Natural killer cell treated with Interleukin-12 subunit alpha and Interleukin-12 subunit beta and Interleukin-15 and Interleukin-18, amount 100 ng/mL, for 72 hours (primary cell): ENCODE measurements at regions not wholly inside any gene's neighbourhood (a gene's known extent, or its start where the extent isn't known, plus 50 kb on each side); places are given as distances from the start of the nearest gene placed in this dataset.

Experiments
- ATAC-seq, 2 donors: fragments of 150-1000 bp; cut with Tn5 transposase in 1 of 2; sonication (Bioruptor Pico), chemical (Tn5 transposase) in 1 of 2; 2 replicates each; pipeline ENCODE4 v1.10.0; 2021
- DNase-seq: peaks from one replicate; pipeline ENCODE4 v3.0.0; 2022; ENCODE audit warnings: low spot score
- H3K27ac Mint-ChIP-seq, 2 donors: 1 replicate in 1 of 2; 2 replicates in 1 of 2; pipeline ENCODE4 v1.8.0; 2022; ENCODE audit warnings: mixed read lengths in 2 of 2, mild to moderate bottlenecking in 1 of 2, moderate library complexity in 1 of 2
- H3K27me3 Mint-ChIP-seq, 2 donors: 1 replicate in 1 of 2; 2 replicates in 1 of 2; pipeline ENCODE4 v1.8.0; 2022; ENCODE audit warnings: mixed read lengths in 2 of 2
- H3K36me3 Mint-ChIP-seq: one replicate; pipeline ENCODE4 v1.8.0; 2022; ENCODE audit warnings: mixed read lengths
- H3K4me1 Mint-ChIP-seq, 2 donors: 1 replicate in 1 of 2; 2 replicates in 1 of 2; pipeline ENCODE4 v1.8.0; 2022; ENCODE audit warnings: low read depth in 2 of 2, mixed read lengths in 2 of 2, mild to moderate bottlenecking in 1 of 2
- H3K4me3 Mint-ChIP-seq: one replicate; pipeline ENCODE4 v1.8.0; 2022; ENCODE audit warnings: mixed read lengths
- H3K9me3 Mint-ChIP-seq: 2 replicates; pipeline ENCODE4 v1.8.0; 2022; ENCODE audit warnings: mixed read lengths

DNA sequence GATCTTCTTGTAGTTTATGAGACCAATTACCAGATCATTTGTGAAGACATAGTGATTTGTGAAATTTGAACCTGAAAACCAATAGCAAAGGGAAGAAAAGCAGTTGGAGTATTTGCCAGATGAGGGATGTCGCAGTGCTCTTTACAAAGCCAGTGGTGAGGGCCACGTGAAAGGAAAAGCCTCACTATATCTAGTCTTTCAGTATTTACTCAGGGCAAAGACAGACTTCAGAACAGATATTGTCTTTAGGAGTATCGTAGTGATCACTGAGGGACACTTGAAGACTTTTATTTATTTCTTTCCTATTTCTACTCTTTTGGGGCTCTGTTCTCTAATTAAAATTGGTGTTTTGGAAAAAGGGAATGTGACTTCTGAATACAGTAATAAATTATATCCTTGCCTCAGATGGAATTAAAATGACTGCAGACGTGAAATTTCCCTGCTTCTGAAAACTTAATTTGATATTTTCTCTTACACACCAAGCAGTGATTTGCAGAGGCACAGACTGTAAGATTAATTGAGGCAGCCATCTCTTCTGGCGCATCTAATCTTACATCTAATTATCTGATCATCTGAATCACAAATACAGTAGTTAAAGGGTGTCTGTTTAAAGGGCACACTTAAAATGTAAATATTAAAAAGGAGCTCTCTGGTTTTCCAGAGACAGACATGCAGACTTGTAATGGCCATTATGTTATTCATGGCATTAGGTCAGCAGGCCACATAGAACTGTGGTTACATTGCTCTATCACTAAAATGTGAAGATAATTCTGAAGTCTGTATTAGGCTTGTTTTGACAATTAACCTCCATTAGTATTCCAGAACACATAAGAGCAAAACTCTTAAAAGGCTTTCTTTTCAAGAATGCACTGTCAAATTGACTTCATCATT is 193.0 kb upstream of the GOLIM4 start:
- Mint-ChIP-seq H3K36me3 (no peaks in the 10 kb centered on the region), H3K27me3 (no peaks in the 10 kb centered on the region), H3K4me3 (no peak overlapping the region), H3K4me1 (no peaks in the 10 kb centered on the region), H3K27ac (no peak overlapping the region), H3K9me3 (no peaks in the 10 kb centered on the region)
- ATAC-seq (no peak), DNase-seq (no peak)

DNA sequence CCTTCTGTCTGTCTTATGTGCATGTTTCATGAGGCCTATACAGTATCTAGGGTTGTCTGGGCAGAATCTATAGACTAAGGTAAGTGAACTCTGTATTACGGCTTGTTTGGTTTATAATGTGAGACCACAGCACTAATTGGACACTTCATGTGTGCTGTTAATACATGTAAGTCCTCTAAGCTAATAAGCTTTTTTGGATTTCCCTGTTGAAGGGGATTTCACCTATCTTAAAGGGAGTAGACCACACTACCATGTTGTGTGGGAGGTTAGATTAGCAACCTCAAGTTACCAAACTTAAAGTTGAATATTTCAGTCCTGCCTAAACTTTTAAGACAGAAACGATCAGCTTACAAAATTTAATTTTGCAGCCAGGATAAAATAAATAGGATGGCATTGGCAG is 189.8 kb upstream of the GOLIM4 start:
- H3K9me3 Mint-ChIP-seq, result no peaks in the 10 kb centered on the region
- H3K27me3 Mint-ChIP-seq, result peaks cover 0 to under 1% of the 10 kb centered on the region in 2 donors

DNA sequence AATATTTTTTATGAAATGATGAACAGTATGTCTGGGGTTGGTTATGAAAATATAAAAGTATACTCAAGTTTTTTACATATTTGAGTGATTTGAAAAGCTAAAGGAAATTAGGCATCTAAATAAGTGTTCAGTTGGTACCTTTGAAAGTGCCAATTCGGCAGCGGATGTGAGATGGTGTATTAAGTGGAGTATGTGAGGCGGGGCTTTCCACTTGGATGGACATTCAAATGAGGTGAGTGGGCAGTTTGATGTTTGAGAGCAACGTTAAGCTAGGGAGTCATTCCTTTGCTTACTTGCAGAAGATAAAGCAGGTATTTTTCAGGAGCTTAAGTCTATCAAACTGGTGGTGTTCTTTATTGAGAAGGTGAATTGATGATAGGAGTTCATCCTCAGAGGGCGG is 189.0 kb upstream of the GOLIM4 start:
- Mint-ChIP-seq H3K4me3 (no peak overlapping the region), H3K36me3 (no peaks in the 10 kb centered on the region), H3K27me3 (peaks cover 0 to 6% of the 10 kb centered on the region in 2 donors), H3K9me3 (no peaks in the 10 kb centered on the region), H3K4me1 (no peaks in the 10 kb centered on the region), H3K27ac (no peak overlapping the region)
- ATAC-seq, result no peak
- DNase-seq, result no peak

More for the DNA sequence above, 189.8 kb upstream of the GOLIM4 start:
- no peak for ATAC-seq
- DNase-seq, result no peak
- H3K27ac Mint-ChIP-seq, result no peak overlapping the region
- H3K4me3 Mint-ChIP-seq, result no peak overlapping the region
- no peaks in the 10 kb centered on the region for H3K36me3 Mint-ChIP-seq
- no peaks in the 10 kb centered on the region for H3K4me1 Mint-ChIP-seq

DNA sequence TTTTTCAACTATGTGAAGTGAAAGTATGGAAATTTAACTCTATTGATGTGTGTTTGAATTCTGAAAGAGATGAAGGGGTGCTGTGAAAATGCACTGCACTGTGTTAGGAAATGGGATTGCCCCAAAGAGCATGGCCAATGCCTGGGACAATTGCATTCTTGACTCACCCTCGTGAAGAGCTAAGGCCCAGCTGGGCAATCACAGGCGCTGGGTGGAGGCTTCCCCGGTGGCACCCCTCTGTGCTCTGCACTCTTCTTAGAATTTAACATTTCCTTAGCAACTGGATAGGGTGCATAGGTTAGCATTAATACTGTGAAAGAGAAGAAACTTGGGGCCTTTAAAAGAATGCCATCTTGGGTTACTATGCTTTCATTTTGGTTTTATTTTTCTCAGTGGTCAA is 179.9 kb upstream of the GOLIM4 start:
- peaks cover 6 to 22% of the 10 kb centered on the region in 2 donors for H3K27me3 Mint-ChIP-seq
- H3K4me1 Mint-ChIP-seq, result no peaks in the 10 kb centered on the region
- no peak for DNase-seq
- no peak overlapping the region for H3K27ac Mint-ChIP-seq
- no peaks in the 10 kb centered on the region for H3K9me3 Mint-ChIP-seq
- H3K36me3 Mint-ChIP-seq, result no peaks in the 10 kb centered on the region
- ATAC-seq, result no peak
- no peak overlapping the region for H3K4me3 Mint-ChIP-seq

DNA sequence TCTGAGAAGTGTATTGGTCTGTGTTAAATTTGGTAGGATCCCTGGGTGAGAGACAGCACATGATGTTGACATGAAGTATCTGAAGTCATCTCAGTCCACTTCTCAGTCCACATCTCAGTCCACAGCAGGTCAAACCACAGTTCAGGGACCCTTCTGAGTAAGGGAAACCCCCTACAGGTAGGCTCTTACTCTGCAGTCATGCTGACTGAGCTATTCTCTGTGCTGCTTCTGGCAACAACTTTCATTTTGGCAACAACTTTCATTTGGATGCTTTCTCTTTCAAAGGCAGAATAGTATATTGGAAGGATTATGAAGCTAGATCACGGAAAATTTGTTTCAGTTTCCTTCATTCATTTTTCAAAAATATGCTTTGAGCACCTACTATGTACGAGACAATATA is 178.2 kb upstream of the GOLIM4 start:
- no peaks in the 10 kb centered on the region for H3K9me3 Mint-ChIP-seq
- no peak overlapping the region for H3K27ac Mint-ChIP-seq
- H3K36me3 Mint-ChIP-seq, result no peaks in the 10 kb centered on the region
- H3K27me3 Mint-ChIP-seq, result peaks cover 6 to 16% of the 10 kb centered on the region in 2 donors
- no peak for ATAC-seq
- H3K4me1 Mint-ChIP-seq, result no peaks in the 10 kb centered on the region
- no peak for DNase-seq
- no peak overlapping the region for H3K4me3 Mint-ChIP-seq

DNA sequence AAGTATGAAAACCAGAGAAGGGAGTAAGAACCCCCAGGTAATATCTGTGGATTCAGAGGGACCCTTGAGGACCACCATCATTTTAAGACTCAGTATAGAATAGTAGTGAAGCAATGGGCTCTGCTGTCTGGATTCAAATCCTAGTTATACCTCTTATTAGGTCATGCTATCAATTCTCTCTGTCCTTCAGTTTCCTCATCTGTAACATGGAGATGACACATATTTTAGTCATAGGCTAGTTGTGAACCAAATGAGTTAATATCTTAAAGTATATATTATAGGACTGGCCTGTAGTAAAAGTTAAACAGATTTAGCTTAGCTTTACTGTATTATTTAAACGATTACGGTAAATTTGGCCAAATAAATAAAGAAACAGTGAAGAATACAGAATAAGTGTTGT is 177.3 kb upstream of the GOLIM4 start:
- no peaks in the 10 kb centered on the region for H3K36me3 Mint-ChIP-seq

GRCh38 chr3:168272343-168272985 is 176.7 kb upstream of the GOLIM4 start:
- Mint-ChIP-seq H3K9me3 (no peaks in the 10 kb centered on the region), H3K27ac (no peak overlapping the region), H3K36me3 (no peaks in the 10 kb centered on the region), H3K27me3 (peaks cover 6 to 16% of the 10 kb centered on the region in 2 donors), H3K4me1 (no peaks in the 10 kb centered on the region), H3K4me3 (no peak overlapping the region)
- DNase-seq, result no peak
- no peak for ATAC-seq

More for the DNA sequence above, 177.3 kb upstream of the GOLIM4 start:
- Mint-ChIP-seq H3K9me3 (no peaks in the 10 kb centered on the region), H3K4me1 (no peaks in the 10 kb centered on the region), H3K4me3 (no peak overlapping the region), H3K27ac (no peak overlapping the region), H3K27me3 (peaks cover 6 to 16% of the 10 kb centered on the region in 2 donors)
- ATAC-seq (no peak), DNase-seq (no peak)

- DNase-seq (no peak), ATAC-seq (no peak)
- peaks cover 6 to 16% of the 10 kb centered on the region in 2 donors for H3K27me3 Mint-ChIP-seq
- no peaks in the 10 kb centered on the region for H3K36me3 Mint-ChIP-seq
- H3K4me1 Mint-ChIP-seq, result no peaks in the 10 kb centered on the region
- no peak overlapping the region for H3K4me3 Mint-ChIP-seq
- no peaks in the 10 kb centered on the region for H3K9me3 Mint-ChIP-seq
- no peak overlapping the region for H3K27ac Mint-ChIP-seq
Observed at GRCh38 chr3:168271932-168272331, 176.2 kb upstream of the GOLIM4 start.

- Mint-ChIP-seq H3K27me3 (peaks cover 3 to 8% of the 10 kb centered on the region in 2 donors), H3K9me3 (no peaks in the 10 kb centered on the region), H3K4me3 (no peak overlapping the region), H3K4me1 (no peaks in the 10 kb centered on the region), H3K36me3 (no peaks in the 10 kb centered on the region), H3K27ac (no peak overlapping the region)
- no peak for DNase-seq
- ATAC-seq, result no peak
Observed at GRCh38 chr3:168269001-168269400, 173.3 kb upstream of the GOLIM4 start.

GRCh38 chr3:168267179-168267578 is 171.5 kb upstream of the GOLIM4 start:
- Mint-ChIP-seq H3K27me3 (peaks cover under 1 to 5% of the 10 kb centered on the region in 2 donors), H3K27ac (no peak overlapping the region), H3K4me1 (no peaks in the 10 kb centered on the region), H3K36me3 (no peaks in the 10 kb centered on the region), H3K4me3 (no peak overlapping the region), H3K9me3 (no peaks in the 10 kb centered on the region)
- no peak for ATAC-seq
- DNase-seq, result no peak

DNA sequence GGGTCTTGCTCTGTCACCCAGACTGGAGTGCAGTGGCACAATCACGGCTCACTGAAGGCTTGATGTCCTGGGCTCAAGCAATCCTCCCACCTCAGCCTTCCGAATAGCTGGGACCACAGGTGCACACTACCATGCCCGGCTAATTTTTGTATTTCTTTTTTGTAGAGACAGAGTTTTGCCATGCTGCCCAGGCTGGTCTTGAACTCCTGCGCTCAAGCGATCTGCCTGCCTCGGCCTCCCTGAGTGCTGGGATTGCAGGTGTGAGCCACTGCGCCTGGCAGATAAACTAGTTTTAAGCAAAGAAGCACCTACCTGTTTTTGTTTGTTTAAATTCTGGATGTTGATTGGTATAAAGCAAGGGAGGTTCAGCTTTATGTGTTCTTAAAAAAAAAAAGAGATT is 170.6 kb upstream of the GOLIM4 start:
- H3K27me3 Mint-ChIP-seq, result peaks cover 3 to 7% of the 10 kb centered on the region in 2 donors
- ATAC-seq (no peak), DNase-seq (no peak)
- H3K36me3 Mint-ChIP-seq, result no peaks in the 10 kb centered on the region
- no peaks in the 10 kb centered on the region for H3K4me1 Mint-ChIP-seq
- H3K4me3 Mint-ChIP-seq, result no peak overlapping the region
- no peak overlapping the region for H3K27ac Mint-ChIP-seq
- H3K9me3 Mint-ChIP-seq, result no peaks in the 10 kb centered on the region

- peaks cover 11 to 24% of the 10 kb centered on the region in 2 donors for H3K27me3 Mint-ChIP-seq
- H3K9me3 Mint-ChIP-seq, result peaks cover 4% of the 10 kb centered on the region
- no peak overlapping the region for H3K27ac Mint-ChIP-seq
- DNase-seq, result no peak
- H3K4me3 Mint-ChIP-seq, result no peak overlapping the region
- H3K4me1 Mint-ChIP-seq, result no peaks in the 10 kb centered on the region
- no peak for ATAC-seq
- H3K36me3 Mint-ChIP-seq, result no peaks in the 10 kb centered on the region
Observed at GRCh38 chr3:168262887-168263286, 167.2 kb upstream of the GOLIM4 start.

- Mint-ChIP-seq H3K9me3 (peaks cover 7% of the 10 kb centered on the region), H3K36me3 (no peaks in the 10 kb centered on the region), H3K27me3 (peaks cover 16 to 31% of the 10 kb centered on the region in 2 donors), H3K27ac (no peak overlapping the region), H3K4me3 (no peak overlapping the region), H3K4me1 (no peaks in the 10 kb centered on the region)
- no peak for DNase-seq
- ATAC-seq, result no peak
Observed at GRCh38 chr3:168260859-168261258, 165.1 kb upstream of the GOLIM4 start.

DNA sequence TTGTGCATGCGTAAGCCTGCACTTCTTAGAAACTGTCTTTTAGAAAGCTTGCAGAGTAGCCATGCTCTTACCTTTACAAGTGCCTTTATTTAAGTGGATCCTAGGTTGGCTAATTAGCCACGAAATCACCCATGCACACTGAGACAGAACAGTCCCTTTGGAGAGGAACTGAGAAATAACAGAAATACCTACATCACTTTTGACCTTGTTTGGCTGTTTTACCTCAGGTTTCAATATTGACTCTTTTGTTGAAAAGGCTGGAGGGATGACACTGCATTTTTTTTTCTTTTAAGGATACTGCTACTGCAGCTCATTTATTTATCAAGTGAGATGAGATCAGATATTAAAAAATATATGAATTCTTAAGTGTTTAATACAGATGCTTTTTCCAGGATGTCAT is 155.6 kb upstream of the GOLIM4 start:
- Mint-ChIP-seq H3K4me1 (peaks cover 6 to 7% of the 10 kb centered on the region in 2 donors), H3K36me3 (no peaks in the 10 kb centered on the region), H3K4me3 (no peak overlapping the region), H3K9me3 (no peaks in the 10 kb centered on the region), H3K27me3 (peaks cover 25 to 59% of the 10 kb centered on the region in 2 donors), H3K27ac (no peak overlapping the region)
- ATAC-seq (no peak), DNase-seq (no peak)
